Fibroblast of lung (primary cell): ENCODE measurements at regions not wholly inside any gene's neighbourhood (a gene's known extent, or its start where the extent isn't known, plus 50 kb on each side); places are given as distances from the start of the nearest gene placed in this dataset.

ENCODE experiments used
- DNase-seq, 2 donors: peaks; one replicate each; pipeline versions ENCODE4 v3.0.0 to v3.0.0-alpha.2; 2010; ENCODE audit warnings: low read depth in 2 of 2
- H2AFZ ChIP-seq: 2 replicates; pipeline ENCODE4 v1.5.1; 2012; ENCODE audit warnings: low read length, control low read depth, inconsistent platforms
- H3K27ac ChIP-seq: 2 replicates; pipeline ENCODE4 v1.5.1; 2011; ENCODE audit warnings: low read length, control low read depth; ENCODE audit not compliant: insufficient read depth
- H3K27me3 ChIP-seq: 2 replicates; pipeline ENCODE4 v1.5.1; 2011; ENCODE audit warnings: mild to moderate bottlenecking, low read length; ENCODE audit not compliant: control insufficient read depth, insufficient read depth
- H3K36me3 ChIP-seq: 2 replicates; pipeline ENCODE4 v1.5.1; 2011; ENCODE audit warnings: low read length; ENCODE audit not compliant: control insufficient read depth, insufficient read depth
- H3K4me1 ChIP-seq: 2 replicates; pipeline ENCODE4 v1.5.1; 2011; ENCODE audit warnings: low read length; ENCODE audit not compliant: control insufficient read depth, insufficient read depth; ENCODE audit errors: extremely low read depth
- H3K4me2 ChIP-seq: 2 replicates; pipeline ENCODE4 v1.5.1; 2011; ENCODE audit warnings: low read length, control low read depth; ENCODE audit not compliant: insufficient read depth; ENCODE audit errors: extremely low read depth
- H3K4me3 ChIP-seq, 4 experiments: fragments of 200-600 bp in 1 of 4; sonication (generic) in 1 of 4; replicated peaks in 1 of 4; 2 replicates each; pipeline ENCODE4 v1.5.1; 2011 to 2016; ENCODE audit warnings: low read length in 4 of 4, low read depth in 3 of 4, mild to moderate bottlenecking in 3 of 4, control low read depth in 2 of 4, inconsistent platforms in 1 of 4, mixed read lengths in 1 of 4; ENCODE audit not compliant: insufficient read depth in 1 of 4; ENCODE audit errors: control extremely low read depth in 1 of 4
- H3K79me2 ChIP-seq: 2 replicates; pipeline ENCODE4 v1.5.1; 2012; ENCODE audit warnings: mild to moderate bottlenecking, low read length, inconsistent platforms; ENCODE audit not compliant: control insufficient read depth, insufficient read depth
- H3K9ac ChIP-seq: 2 replicates; pipeline ENCODE4 v1.5.1; 2011; ENCODE audit warnings: mild to moderate bottlenecking, low read length, control low read depth; ENCODE audit not compliant: insufficient read depth
- H3K9me3 ChIP-seq: 2 replicates; pipeline ENCODE4 v1.5.1; 2012; ENCODE audit warnings: low read depth, low read length; ENCODE audit not compliant: control insufficient read depth, insufficient read depth
- H4K20me1 ChIP-seq: 2 replicates; pipeline ENCODE4 v1.5.1; 2011; ENCODE audit warnings: low read length; ENCODE audit not compliant: control insufficient read depth, insufficient read depth; ENCODE audit errors: extremely low read depth
- CTCF ChIP-seq, 2 donors: IDR thresholded peaks in 1 of 2; conservative IDR thresholded peaks in 1 of 2; 1 replicate in 1 of 2; 2 replicates in 1 of 2; pipeline ENCODE4 v1.5.1; 2011 to 2012; ENCODE audit warnings: low read length in 2 of 2, control low read depth in 1 of 2, inconsistent platforms in 1 of 2, low read depth in 1 of 2, mild to moderate bottlenecking in 1 of 2
- EZH2 ChIP-seq: IDR thresholded peaks from 2 replicates; pipeline ENCODE4 v1.5.1; 2012; ENCODE audit warnings: low read length, control low read depth, mild to moderate bottlenecking; ENCODE audit errors: missing control alignments

- Histone ChIP-seq H3K9me3 (no peaks in the 10 kb centered on the region), H4K20me1 (no peaks in the 10 kb centered on the region), H3K4me1 (no peaks in the 10 kb centered on the region), H3K9ac (no peak overlapping the region), H3K27me3 (no peaks in the 10 kb centered on the region), H3K4me3 (no peak overlapping the region), H3K27ac (no peak overlapping the region), H3K79me2 (no peaks in the 10 kb centered on the region), H3K4me2 (no peak overlapping the region), H2AFZ (no peak overlapping the region), H3K36me3 (no peaks in the 10 kb centered on the region)
- no peak for DNase-seq
- TF ChIP-seq CTCF (conservative IDR thresholded peaks at IDR 0.05 in 1 of 2, IDR thresholded peaks at IDR 0.05 in 1 of 2; ENCODE audit: low read depth in 1 of 2, low read length in 2 of 2) (no peak), EZH2 (no peak)
Observed at GRCh38 chr4:60215906-60216305, 984.2 kb upstream of the ADGRL3 start.

GRCh38 chr4:60216752-60217151, 983.4 kb upstream of the ADGRL3 start:
- TF ChIP-seq EZH2: no peak
- peak; percentile 14 to 98 for DNase-seq
- Histone ChIP-seq H3K79me2 (no peaks in the 10 kb centered on the region), H3K36me3 (no peaks in the 10 kb centered on the region), H4K20me1 (no peaks in the 10 kb centered on the region), H3K4me1 (no peaks in the 10 kb centered on the region), H2AFZ (no peak overlapping the region), H3K9me3 (no peaks in the 10 kb centered on the region), H3K27me3 (no peaks in the 10 kb centered on the region), H3K9ac (no peak overlapping the region), H3K4me2 (no peak overlapping the region), H3K27ac (no peak overlapping the region), H3K4me3 (no peak overlapping the region)

- Histone ChIP-seq H3K27me3 (no peaks in the 10 kb centered on the region), H3K4me1 (no peaks in the 10 kb centered on the region), H2AFZ (no peak overlapping the region), H3K27ac (no peak overlapping the region), H4K20me1 (no peaks in the 10 kb centered on the region), H3K79me2 (no peaks in the 10 kb centered on the region), H3K4me3 (no peak overlapping the region), H3K4me2 (no peak overlapping the region), H3K9me3 (no peaks in the 10 kb centered on the region), H3K36me3 (no peaks in the 10 kb centered on the region), H3K9ac (no peak overlapping the region)
- DNase-seq: no peak
- TF ChIP-seq EZH2 (no peak), CTCF (conservative IDR thresholded peaks at IDR 0.05 in 1 of 2, IDR thresholded peaks at IDR 0.05 in 1 of 2; ENCODE audit: low read depth in 1 of 2, low read length in 2 of 2) (no peak)
Observed at GRCh38 chr4:60221866-60222265, 978.3 kb upstream of the ADGRL3 start.
